Dendritic cell treated with granulocyte-macrophage colony-stimulating factor and Interleukin-4, amounts not matched to agents 40 ng/mL and 50 ng/mL, for 4 days (primary cell): ENCODE measurements at regions not wholly inside any gene's neighbourhood (a gene's known extent, or its start where the extent isn't known, plus 50 kb on each side); places are given as distances from the start of the nearest gene placed in this dataset.

Experiments
- H3K27ac Mint-ChIP-seq: one replicate; pipeline ENCODE4 v1.8.0; 2022; ENCODE audit warnings: mild to moderate bottlenecking, mixed read lengths
- H3K27me3 Mint-ChIP-seq: one replicate; pipeline ENCODE4 v1.8.0; 2022; ENCODE audit warnings: mild to moderate bottlenecking, mixed read lengths
- H3K36me3 Mint-ChIP-seq: one replicate; pipeline ENCODE4 v1.8.0; 2022; ENCODE audit warnings: low read depth, mixed read lengths
- H3K4me1 Mint-ChIP-seq: one replicate; pipeline ENCODE4 v1.8.0; 2022; ENCODE audit warnings: low read depth, mixed read lengths
- H3K4me3 Mint-ChIP-seq: one replicate; pipeline ENCODE4 v1.8.0; 2022; ENCODE audit warnings: mild to moderate bottlenecking, moderate library complexity, mixed read lengths
- H3K9me3 Mint-ChIP-seq: one replicate; pipeline ENCODE4 v1.8.0; 2022; ENCODE audit warnings: mixed read lengths
- intact Hi-C: fragments of 100-400 bp; cut with micrococcal nuclease; formaldehyde crosslinking; loops from one replicate; pipeline ENCODE4 v1.15.0; 2022

DNA sequence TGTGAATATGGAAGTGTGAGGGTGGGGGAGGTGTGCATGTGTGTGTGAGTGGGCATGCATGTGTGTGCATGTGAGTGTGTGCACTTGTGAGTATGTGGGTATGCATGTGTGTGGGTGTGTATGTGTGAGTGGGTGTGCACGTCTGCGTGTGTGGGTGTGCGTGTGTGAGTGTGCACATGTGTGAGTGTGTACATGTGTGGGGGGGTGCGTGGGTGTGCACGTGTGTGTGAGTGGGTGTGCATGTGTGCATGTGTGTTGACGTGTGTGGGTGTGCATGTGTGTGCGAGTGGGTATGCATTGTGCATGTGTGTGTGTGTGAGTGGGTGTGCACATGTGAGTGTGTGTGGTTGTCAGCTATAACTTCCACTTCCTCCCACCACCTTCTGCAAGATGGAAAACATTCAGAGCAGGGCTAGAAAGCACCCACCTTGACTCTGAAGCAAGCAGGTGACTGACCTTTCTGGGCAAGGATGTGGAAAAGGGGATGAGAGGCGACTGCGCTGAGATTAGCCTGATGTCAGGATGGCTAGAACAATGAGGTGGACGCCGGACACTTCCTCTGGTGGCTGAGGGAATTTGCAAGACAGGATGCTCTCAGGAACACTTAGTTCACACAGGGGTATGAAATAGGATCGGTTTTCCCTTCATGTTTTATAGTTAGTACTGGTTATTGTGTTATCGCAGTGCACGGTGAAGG is 103.6 kb downstream of the ACKR3 start:
- Mint-ChIP-seq H3K4me3 (no peak overlapping the region), H3K27me3 (peaks cover 70% of the 10 kb centered on the region), H3K27ac (no peak overlapping the region), H3K36me3 (no peaks in the 10 kb centered on the region), H3K4me1 (peaks cover 6% of the 10 kb centered on the region), H3K9me3 (no peaks in the 10 kb centered on the region)
- intact Hi-C loops = no loop called here

DNA sequence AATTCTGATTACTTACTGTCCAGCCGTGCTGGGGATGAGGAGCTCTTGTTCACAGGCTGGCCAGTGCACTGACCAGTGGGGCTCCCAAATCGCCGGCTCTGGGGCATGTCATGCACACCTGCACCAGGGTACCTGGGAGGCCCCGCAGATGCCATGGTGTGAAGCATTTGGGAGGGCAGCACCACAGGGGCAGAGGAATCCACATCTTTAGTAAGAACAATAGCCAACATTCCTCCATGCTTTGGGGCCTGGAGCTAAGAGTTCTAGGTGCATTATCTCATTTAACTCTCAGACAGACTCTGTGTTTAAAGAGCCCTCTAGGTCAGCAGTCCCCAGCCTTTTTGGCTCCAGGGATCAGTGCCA is 104.2 kb downstream of the ACKR3 start:
- H3K4me1 Mint-ChIP-seq = peaks cover 10% of the 10 kb centered on the region
- intact Hi-C loops = no loop called here
- peaks cover 72% of the 10 kb centered on the region for H3K27me3 Mint-ChIP-seq
- H3K27ac Mint-ChIP-seq = no peak overlapping the region
- H3K36me3 Mint-ChIP-seq = no peaks in the 10 kb centered on the region
- no peaks in the 10 kb centered on the region for H3K9me3 Mint-ChIP-seq
- no peak overlapping the region for H3K4me3 Mint-ChIP-seq

DNA sequence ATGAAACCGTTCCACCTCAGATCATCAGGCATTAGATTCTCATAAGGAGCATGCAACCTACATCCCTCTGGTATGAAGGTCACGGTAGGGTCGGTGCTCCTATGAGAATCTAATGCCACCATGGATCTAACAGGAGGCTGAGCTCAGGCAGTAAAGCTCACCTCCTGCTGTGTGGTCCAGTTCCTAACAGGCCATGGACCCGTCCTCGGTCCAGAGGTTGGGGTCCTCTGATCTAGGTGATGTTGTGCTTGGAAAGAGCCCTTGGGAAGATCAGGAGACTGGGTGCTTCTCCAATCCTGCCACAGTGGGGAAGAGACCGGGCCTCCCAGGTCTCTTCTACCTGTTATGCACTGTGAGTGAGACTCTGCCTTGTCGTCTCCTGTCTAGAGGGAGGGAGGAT is 104.6 kb downstream of the ACKR3 start:
- no peak overlapping the region for H3K27ac Mint-ChIP-seq
- no peaks in the 10 kb centered on the region for H3K36me3 Mint-ChIP-seq
- H3K9me3 Mint-ChIP-seq = no peaks in the 10 kb centered on the region
- H3K4me1 Mint-ChIP-seq = peaks cover 14% of the 10 kb centered on the region
- no peak overlapping the region for H3K4me3 Mint-ChIP-seq
- H3K27me3 Mint-ChIP-seq = peaks cover 74% of the 10 kb centered on the region
- intact Hi-C loops = no loop called here

DNA sequence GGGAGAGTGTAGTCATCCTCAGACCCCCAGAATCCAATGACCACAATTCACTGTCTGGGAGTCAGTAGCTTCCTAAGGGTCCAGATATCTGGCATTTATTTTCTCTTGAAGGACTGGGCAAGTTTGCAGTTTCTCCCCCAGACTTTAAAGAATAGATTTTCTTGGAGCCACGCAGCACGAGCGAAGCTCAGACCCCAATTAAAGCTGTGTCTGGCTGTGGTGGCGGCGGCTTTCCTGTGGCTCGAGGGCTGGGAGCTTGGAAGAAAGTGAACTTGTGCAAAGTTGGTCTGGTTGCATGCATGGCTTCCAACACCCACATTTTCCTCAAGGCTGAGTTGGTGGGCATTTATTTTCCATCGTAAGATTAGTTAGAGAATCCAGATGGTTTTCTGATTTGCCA is 105.0 kb downstream of the ACKR3 start:
- peaks cover 70% of the 10 kb centered on the region for H3K27me3 Mint-ChIP-seq
- H3K36me3 Mint-ChIP-seq = no peaks in the 10 kb centered on the region
- no peak overlapping the region for H3K27ac Mint-ChIP-seq
- peaks cover 14% of the 10 kb centered on the region for H3K4me1 Mint-ChIP-seq
- H3K9me3 Mint-ChIP-seq = no peaks in the 10 kb centered on the region
- intact Hi-C loops = no loop called here
- no peak overlapping the region for H3K4me3 Mint-ChIP-seq

DNA sequence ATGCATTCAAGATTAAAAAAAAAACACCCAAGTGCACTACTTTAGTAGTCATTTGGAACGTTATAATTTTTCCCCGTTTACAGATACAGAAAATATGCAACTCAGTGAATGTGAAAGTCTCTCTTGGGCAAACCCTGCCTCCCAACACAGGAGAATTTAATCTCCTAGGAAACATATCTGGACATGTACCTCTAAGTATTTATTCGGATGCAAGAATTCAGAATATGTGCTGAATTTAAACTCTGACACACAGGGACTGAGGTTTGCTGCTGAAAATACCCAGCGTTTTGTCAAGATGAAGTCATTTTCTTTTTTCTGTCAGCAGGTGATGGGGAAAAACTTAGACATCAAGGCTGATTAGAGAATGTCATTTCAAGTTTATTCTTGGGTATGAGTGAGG is 105.4 kb downstream of the ACKR3 start:
- intact Hi-C loops = no loop called here
- Mint-ChIP-seq H3K36me3 (no peaks in the 10 kb centered on the region), H3K4me3 (no peak overlapping the region)

DNA sequence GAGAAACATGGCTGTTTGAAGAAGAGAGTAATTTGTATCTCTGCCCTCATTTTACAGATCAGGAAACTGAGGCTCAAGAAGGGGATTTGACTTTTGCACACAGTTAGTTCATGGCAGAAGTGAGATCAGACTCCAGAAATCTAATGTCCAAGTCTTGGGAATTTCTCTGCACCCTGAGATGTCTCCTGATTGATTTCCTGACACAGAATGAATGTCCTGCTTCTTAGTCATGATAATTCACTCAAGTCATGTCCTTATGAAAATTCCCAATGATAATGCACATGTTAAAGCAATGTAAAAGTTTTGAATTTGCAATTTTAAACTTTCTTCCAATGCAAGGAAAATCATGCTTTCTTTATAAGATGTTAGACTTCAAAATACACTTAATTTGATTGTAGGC is 105.9 kb downstream of the ACKR3 start:
- peaks cover 14% of the 10 kb centered on the region for H3K4me1 Mint-ChIP-seq
- H3K36me3 Mint-ChIP-seq = no peaks in the 10 kb centered on the region
- peaks cover 65% of the 10 kb centered on the region for H3K27me3 Mint-ChIP-seq
- no peak overlapping the region for H3K4me3 Mint-ChIP-seq
- intact Hi-C loops = no loop called here
- H3K9me3 Mint-ChIP-seq = no peaks in the 10 kb centered on the region
- no peak overlapping the region for H3K27ac Mint-ChIP-seq

More for the DNA sequence above, 105.4 kb downstream of the ACKR3 start:
- H3K9me3 Mint-ChIP-seq = no peaks in the 10 kb centered on the region
- H3K27me3 Mint-ChIP-seq = peaks cover 67% of the 10 kb centered on the region
- H3K27ac Mint-ChIP-seq = no peak overlapping the region
- peaks cover 14% of the 10 kb centered on the region for H3K4me1 Mint-ChIP-seq

DNA sequence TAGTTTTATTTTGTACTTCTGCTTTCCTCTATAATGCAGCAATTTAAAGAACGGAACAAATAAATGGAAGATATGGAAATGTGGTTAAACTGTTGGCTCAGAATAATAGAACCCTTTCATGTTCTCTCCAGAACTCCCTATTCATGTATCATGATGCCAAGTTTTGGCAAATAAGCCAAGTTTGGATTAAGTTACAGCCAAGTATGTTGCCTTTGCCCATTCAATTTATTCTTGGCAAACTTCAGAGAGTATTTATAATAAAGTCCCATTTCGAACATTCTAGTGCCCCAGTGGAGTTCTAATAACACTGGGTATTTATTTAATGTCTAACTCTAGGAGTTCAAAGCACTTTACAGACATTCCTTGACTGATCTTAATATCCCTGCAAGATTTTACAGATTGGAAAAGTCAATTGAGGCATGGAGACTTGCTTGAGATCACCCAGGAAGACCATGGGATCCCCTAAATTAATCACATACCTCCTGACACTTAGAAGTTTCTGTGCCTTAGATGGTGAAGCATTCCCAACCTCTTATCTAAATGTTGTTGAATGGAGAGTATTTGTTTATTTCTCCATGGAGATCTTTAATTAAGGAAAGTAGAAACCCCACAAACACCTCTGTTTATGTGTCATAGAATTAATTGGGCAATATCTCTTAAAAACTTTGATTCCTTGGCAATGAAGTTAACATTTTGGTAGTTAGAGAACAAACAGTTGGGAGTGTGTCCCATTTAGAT is 106.7 kb downstream of the ACKR3 start:
- peaks cover 14% of the 10 kb centered on the region for H3K4me1 Mint-ChIP-seq
- no peaks in the 10 kb centered on the region for H3K9me3 Mint-ChIP-seq
- H3K27ac Mint-ChIP-seq = no peak overlapping the region
- H3K27me3 Mint-ChIP-seq = peaks cover 63% of the 10 kb centered on the region
- intact Hi-C loops = no loop called here
- H3K4me3 Mint-ChIP-seq = no peak overlapping the region
- no peaks in the 10 kb centered on the region for H3K36me3 Mint-ChIP-seq

DNA sequence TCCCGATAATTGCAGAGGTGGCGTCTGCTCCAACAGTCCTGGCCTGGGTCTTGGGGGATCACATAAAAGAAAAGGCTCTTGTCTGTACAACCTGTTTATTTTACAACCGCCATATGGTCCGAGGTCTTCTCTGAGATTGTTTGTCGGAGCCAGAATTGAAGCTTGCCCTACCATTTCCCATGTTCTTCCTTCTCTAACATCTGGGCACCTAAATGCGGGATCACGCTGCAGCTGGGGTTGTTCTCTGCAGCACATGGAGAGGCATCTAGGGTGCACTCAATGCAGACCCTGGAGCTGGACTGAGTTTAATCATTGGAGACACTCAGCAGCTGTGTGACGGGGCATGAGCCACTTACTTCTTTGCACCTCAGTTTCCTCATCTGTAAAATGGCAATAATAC is 107.7 kb downstream of the ACKR3 start:
- Mint-ChIP-seq H3K4me3 (no peak overlapping the region), H3K27ac (no peak overlapping the region), H3K36me3 (no peaks in the 10 kb centered on the region), H3K9me3 (no peaks in the 10 kb centered on the region), H3K27me3 (peaks cover 56% of the 10 kb centered on the region), H3K4me1 (peaks cover 14% of the 10 kb centered on the region)
- intact Hi-C loops = no loop called here

DNA sequence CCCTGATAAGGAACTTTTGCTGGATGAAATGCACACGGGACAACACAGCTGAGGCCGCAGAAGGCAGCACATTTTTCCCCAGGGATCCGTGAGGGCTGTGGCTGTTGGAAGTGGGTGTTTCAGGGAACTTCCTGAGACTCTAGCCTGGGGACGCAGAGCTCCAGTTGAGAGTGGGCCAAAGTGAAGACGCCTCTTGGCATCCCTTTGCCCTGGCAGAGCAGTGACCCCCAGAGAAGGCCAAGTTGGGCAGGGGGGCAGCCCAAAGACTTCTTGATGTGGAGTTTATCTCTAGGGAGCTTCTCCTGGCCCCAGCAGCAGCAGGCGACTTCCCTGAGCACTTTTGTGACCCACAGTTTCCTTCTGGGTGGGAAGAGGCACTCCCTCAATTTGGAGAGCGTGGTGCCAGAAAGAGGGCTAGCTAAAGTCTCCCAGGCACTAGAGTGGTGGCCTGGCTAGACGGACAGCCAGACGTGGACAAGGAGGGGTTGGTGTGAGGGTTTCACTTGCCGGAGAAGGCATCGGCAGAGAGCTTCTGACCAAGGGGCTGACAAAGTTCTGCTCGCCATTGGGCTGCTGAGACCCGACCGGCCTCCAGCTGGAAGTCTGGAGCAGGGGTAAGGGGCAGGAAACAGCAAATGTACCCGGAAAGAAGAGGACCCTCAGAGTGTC is 108.8 kb downstream of the ACKR3 start:
- Mint-ChIP-seq H3K9me3 (no peaks in the 10 kb centered on the region), H3K4me1 (peaks cover 14% of the 10 kb centered on the region), H3K27me3 (peaks cover 56% of the 10 kb centered on the region), H3K36me3 (no peaks in the 10 kb centered on the region), H3K4me3 (no peak overlapping the region), H3K27ac (no peak overlapping the region)
- intact Hi-C loops = no loop called here

DNA sequence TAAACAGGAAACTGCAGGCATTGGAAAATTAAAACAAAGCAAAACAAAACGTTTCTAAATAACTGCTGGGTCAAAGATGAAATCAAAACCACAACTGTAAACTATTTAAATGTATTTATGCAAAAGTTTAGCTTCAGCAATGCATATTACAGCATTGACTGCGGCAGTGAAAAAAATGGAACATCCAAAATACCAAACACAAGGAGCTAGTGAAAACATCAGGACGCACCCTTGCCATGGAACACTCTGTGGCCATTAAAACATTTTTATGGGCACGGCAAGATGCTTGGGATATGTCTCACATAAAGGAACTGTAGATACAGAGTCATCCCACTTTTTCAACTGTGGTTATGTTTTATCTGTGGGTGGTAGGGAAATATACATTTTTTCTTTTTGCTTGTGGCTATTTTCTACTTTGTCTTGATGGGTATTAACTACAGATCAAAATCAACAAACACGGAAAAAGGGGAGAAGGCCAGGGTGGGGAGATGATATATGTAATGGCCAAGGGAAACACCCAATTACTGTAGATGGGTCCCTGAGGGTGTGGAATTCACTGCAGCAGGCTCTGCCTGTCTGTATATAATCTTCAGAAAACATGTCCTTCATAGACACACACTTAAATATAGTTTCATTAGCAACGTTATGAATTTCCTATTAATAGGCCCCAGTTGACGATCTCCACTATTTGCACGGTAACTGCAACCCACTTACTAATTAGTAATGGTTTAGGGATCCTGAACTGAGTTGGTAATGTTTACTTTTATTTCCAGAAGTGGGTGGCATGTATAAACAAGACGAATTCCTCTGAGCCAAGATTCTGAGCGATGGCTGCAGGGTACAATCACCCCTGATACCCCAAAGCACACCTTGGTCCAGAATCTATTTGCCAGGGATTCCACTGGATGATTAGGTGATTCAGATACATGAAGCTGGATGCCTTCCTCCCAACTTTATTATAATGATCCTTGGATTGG is 110.5 kb downstream of the ACKR3 start:
- Mint-ChIP-seq H3K9me3 (no peaks in the 10 kb centered on the region), H3K27ac (no peak overlapping the region), H3K4me1 (peaks cover 14% of the 10 kb centered on the region), H3K4me3 (no peak overlapping the region), H3K36me3 (no peaks in the 10 kb centered on the region), H3K27me3 (peaks cover 56% of the 10 kb centered on the region)
- intact Hi-C loops = no loop called here

DNA sequence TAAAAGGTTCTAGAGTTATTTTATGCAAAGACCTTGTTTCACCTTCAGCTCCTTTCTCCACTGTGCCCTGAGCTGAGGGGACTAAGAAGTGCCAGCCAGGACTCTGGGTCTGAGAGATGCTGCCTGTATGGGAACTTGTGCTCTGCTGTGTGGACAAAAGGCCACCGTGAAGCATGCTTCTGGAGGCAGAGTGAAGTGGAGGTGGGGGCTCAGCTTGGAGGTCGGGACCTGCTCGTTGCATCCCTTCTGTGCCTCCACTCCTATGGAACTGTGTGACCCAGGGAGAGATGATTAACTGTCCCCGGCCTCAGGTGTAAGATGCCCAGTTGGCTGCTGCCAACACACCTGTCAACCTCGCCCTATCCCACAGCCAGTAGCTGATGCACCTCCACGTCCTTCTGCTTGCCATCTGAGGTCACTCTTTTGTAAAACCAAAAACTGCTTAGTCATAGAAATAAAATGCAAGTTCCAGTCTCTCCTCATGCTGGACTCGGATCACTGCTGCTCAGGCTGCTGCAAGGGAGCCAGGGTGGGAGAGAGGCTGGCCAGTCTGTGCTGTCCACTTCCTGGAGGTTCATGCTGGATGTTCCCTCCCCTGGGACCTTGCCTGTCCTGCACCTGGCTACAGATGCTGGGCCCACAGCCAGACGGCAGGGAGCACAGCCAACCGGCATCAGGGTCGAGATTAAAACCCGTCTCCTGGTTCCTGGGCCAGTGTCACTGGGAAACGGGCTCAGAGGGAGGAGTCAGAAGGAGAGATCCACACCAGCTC is 113.2 kb downstream of the ACKR3 start:
- no peaks in the 10 kb centered on the region for H3K9me3 Mint-ChIP-seq
- H3K4me1 Mint-ChIP-seq = peaks cover 19% of the 10 kb centered on the region
- H3K4me3 Mint-ChIP-seq = no peak overlapping the region
- intact Hi-C loops = no loop called here
- peaks cover 52% of the 10 kb centered on the region for H3K27me3 Mint-ChIP-seq
- no peak overlapping the region for H3K27ac Mint-ChIP-seq
- no peaks in the 10 kb centered on the region for H3K36me3 Mint-ChIP-seq

DNA sequence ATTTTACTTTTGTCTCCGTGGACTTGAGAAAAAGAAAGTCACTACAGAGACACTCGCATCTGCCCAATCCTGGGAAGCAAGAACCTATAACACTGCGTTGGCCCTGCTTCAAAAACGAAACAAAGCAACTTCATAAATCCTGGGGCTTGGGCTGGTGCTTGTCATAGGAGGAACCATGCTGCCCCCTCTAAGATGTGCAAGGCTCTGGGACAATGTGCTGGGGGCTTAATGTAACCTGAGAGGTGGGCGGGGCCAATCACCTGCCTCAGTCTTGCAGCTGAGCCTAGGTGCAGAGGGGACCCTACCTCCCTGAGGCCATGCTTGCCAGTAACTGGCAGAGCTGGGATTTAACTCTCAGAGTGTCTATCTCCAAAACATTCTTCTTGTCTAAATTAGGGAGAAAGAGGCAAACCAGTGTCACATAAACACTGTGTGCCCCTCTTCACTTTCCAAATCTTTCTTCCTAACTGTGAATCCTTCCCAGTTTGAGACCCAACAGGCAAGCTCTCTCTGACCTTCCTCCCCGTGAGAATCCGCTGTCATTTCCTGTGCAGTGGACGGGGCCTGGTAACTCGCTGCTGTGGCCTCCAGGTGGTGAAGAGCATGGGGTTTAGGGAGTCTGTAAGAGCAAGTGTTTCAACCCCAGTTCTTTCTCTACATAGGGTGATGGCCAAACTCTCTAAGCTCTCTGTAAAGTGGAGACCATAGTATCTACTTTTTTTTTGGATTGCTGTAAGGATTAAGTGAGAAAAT is 115.1 kb downstream of the ACKR3 start:
- peaks cover 43% of the 10 kb centered on the region for H3K27me3 Mint-ChIP-seq
- no peaks in the 10 kb centered on the region for H3K9me3 Mint-ChIP-seq
- H3K4me1 Mint-ChIP-seq = peaks cover 19% of the 10 kb centered on the region
- H3K36me3 Mint-ChIP-seq = no peaks in the 10 kb centered on the region
- H3K4me3 Mint-ChIP-seq = no peak overlapping the region
- H3K27ac Mint-ChIP-seq = no peak overlapping the region
- intact Hi-C loops = no loop called here
